NCI-H2107 treated with DMSO at 0.1 percent for 48 hours (cell line): ENCODE measurements at regions not wholly inside any gene's neighbourhood (a gene's known extent, or its start where the extent isn't known, plus 50 kb on each side); places are given as distances from the start of the nearest gene placed in this dataset.

ENCODE experiments used
- DNase-seq: peaks from one replicate; lab custom pipeline; 2025; ENCODE audit not compliant: unreplicated experiment; lab: John Stamatoyannopoulos, UW

DNA sequence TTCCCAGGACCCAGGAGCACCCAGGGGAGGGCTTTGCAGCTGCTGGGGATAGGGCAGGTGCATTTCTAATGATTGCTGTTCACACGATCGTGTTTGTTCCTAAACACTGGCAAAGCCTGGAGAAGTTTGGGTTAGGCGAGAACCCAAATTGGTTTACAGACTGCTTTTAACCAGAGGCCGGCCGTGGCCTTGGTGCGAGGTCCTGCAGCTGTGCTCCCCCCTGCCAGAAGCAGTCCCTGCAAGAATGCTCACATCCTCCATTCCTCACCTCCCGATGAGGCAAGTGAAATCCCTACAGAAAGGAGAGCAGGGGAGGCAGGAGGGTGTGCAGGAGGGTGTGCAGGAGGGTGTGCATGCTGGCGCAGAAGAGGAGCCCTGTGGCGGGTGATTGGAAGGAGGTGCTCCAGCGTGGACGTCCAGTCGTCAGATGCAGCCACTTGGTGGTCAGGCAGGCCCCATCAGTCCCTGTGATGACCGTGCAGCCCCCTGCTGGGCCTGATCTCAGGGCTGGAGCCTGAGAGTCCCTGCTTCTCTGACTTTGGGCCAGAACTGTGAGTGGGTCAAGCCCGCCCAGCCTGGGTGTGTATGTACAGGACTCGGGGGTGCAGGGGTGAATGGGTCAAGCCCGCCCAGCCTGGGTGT is 55.7 kb upstream of the FRMD1 start:
- DNase-seq, result peak; percentile 82

DNA sequence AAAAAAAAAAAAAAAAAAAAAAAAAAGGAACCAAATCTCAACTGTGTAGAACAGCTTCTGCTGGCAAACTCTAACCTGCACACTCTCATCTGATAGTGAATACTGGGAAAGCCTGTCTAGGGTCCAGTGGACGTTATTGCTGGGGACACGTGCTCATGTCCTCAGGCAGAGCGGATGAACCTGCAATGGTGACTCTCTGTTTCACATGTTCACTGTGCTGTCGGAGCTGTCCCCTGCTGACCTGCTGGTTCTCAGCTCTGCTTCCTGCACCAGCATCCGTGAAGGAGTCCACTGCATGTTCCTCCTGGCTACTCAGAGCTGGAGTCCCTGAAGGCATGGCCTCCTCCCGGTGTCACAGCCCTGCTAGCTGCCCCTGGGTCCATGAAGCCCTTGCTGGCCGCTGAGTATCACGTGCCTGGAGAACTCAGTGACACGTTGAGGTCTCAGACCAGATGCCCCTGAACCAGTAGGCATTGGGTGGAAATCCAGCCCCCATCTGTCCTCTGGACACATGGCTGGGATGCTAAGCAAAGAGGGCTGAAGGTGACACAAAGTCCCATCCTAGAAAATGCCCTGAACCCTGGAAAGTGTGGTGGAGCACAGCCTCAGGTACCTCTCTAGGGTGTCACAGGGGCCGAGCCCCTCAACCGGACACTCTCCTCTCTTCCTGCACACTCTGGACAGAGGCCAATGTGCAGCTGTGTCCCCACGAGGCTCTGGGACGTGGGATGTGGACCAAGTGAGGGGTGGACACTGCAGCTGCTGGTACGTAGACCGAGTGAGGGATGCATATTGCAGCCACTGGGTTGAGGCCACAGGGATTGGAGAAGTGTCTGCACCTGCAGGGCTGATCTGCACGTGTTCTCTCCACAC is 54.9 kb upstream of the FRMD1 start:
- DNase-seq, result no peak

DNA sequence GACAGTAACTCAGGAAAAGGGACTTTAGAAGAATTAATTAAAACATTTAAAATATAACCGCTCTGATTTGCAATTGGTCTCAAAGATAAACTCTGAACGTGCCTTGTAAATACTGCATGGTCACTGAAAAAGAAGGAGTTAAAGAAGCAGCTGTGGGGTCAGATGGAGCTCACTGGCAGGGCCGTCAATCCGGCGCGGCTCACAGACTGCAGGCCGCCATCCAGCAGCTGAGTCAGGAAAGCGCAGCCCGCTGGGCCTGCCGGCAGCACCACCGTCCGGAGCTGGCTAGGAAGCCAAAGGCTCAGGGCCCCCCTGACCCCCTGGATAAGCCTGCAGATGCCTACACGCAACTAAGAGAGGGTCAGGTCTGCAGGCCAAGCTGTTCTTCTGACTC is 54.2 kb upstream of the FRMD1 start:
- DNase-seq, result no peak

DNA sequence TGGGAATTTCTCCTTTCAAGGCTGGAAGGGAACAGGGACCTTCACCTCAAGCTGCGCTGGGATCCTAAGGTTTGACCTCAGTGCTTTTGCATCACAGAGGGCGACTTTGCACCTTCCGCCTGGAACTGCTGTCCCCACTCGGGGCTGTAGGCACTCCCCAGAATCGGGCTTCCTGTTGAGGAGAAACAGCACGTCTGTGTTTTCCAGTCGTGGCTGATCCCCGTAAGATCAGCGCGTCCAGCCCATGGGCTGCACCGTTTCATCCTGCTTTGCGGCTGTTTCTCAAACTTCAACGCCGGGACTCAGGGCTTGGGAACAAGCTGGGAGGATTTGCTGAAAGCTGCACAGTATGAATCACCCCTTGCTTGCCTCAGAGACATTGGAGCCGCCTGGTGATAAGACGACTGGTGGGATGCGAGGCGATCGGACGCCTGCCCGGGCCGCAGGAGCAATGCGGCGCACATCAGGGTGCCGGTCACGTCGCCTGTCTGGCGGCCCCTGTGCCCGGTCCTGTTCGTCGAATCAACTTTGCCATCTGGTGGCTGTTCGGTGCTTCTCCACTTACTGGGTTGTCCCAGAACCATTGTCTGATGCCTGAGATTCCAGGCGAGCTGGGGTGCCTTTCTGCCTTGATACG is 53.6 kb upstream of the FRMD1 start:
- DNase-seq, result no peak

DNA sequence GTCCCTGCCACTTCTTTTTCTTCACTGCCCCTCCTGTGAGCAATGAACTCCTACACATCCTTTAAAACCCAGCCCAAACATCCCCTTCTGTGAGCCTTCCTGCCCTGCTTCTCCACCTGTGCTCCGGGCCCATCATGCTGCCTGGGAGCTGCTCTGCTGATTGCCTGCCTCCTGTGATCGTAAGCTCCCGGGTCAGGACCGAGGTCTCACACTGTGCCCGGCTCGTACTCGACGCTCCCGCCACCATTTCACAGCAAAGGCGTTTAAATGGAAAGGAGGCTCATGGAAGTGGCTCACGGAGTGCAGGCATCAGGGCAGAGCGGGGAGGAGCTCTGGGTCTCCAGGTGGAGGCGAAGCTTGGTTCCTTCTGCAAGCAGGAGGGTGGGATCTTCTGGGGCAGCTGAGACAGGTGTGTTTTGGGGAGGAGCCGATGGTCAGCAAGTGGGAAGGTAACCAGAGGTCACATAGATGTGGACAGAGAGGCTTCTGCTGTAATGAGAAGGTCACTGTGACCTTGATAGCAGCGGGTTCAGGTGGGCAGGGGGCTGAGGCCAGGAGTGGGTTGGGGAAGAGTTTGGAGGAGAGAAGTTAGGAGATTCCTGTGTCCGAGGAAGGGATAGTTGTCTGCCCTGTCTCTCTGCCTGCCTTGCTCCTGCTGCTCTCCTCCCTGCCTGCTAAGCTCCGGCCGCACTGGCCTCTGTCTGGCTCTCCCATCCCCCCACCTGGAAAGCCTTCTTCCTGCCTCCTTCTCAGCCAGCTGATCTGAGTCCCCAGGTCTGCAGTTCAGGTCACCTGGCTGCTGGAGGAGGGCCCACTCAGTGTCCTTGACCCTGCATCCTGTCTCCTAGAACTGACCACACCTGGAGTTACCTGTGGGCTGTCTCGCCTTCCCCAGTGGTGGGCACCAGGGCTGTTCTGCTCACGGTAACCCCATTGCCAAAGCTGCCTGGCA is 52.7 kb upstream of the FRMD1 start:
- DNase-seq, result no peak

DNA sequence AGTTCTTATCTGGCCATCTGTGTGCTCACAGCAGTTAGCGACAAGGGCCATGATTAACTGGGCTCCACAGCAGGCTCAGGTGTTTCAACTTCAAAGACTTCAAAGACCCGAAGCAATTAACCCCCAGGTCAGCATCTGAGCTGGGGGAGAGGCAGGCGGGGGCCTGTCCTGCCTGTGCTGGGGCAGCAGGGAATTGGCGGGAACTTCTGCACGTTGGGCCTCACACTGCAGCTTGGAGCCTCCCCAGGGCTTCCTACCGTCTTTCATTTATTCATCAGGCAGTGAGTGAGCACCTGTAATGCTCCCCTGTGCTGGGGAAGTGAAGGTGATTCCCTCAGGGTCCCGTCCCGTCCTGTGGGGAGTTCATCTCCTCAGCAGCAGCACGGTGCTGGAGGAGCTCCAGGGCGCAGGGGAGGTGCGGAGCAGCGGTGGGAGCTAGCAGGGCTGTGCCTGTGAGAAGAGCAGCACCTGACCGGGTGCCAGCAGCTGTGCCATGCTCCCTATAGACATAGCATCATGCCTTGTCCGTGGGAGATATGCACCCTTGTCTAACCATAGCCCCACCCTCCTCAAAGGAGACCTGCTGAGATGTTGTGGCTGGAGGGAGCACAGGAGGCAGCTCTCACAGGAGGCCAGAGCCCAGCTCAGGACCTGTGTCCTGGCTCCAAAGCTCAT is 51.8 kb upstream of the FRMD1 start:
- no peak for DNase-seq

DNA sequence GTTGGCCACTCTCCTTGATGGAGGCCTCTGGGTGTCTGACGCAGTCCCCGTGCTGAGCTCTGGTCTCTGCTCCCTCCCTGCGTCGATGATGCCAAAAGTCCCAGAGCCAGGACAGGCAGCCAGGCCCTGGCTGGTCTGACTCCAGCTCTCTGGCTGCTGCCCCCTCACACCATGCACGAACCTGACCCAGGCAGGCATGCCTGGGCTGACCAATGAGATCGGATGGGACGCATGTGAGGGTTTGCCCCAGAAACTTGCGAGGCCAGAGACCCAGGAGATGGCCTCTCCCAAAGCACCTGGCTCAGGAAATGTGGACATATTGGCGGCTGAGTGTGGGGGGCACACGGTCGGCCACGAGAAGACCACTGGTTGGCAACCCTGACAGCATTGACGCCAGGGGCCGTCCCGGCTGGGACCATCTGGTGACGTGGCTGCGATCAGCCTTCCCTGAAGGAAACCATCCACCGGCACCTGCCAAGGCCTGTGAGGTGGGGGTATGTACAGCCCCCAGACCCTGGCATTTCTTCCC is 51.2 kb upstream of the FRMD1 start:
- DNase-seq, result no peak

DNA sequence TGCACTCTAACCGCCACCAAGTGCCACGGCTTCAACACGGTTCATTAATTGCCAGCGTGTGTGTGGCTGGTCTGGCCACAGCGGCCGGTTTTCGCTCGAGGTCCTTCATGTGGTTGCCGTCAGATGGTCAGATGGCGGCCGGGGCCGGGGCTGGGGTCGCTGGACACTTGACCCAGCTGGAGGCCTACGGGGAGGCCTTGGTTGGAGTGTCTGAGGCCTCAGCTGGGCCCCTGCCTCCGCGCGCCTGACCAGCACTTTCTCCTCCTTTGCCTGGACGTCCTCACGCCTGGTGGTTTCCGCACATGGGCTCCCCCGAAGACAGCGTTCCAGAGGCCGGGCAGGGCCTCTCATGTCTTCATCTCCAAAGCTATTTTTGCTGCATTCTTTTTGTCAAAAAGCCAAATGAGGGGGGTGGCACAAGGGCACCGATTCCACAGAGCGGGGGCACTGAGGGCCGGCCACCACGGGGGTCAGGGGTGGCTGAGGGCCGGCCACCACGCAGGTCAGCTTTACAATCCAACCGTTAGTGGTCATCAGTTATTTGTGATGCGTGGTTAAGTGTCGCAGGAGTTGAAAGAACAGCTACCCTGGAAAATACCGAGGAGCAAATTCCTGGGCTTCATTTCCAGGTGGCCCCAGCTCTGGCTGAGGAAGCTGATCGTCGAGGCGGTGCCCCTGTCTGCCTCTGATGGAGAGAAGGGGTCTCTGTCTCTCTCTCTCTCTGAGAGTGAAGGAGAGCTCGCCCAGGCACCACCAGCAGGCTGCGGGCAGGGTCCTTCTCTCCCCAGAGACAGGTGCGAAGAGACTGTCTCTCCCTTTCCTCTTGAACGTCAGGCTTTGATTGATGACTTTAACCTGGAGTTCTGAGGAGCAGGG is 50.5 kb upstream of the FRMD1 start:
- DNase-seq, result no peak

DNA sequence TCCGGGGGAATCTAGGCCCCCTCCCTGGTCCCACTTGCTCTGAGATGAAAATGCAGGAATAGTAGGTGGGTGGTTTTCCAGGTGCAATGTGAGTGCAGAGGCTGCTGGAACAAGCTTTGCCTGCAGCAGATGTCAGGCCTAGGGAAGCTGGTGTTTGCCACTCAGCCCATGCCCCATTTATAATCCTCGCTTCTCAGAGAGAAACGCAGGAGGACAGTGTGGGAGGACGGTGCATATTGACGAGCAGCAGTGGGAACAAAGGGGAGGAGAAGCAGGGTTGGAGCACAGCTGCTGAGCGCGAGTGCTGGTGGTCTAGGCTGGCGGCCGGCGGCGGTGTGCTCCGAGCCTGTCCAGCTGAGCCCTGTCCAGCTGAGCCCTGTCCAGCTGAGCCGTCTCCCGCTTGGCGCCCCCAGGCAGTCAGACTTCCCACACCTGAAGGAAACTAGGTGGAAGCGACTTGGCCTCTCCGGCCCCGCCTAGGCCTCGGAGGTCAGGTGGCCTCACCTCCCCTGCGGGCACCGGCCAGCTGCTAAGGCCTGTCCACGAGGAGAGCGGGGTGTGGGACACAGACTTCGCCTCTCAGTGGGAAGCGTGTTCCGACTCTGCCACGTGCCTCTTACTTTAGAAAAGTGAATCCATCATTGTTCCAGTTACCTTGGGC is 49.7 kb upstream of the FRMD1 start:
- no peak for DNase-seq
